ENCODE measurements at regions not wholly inside any gene's neighbourhood (a gene's known extent, or its start where the extent isn't known, plus 50 kb on each side); places are given as distances from the start of the nearest gene placed in this dataset.

GRCh38 chr10:131641231-131641630 lies 259.6 kb upstream of the PPP2R2D start:
- TF ChIP-seq, protein P1, sequence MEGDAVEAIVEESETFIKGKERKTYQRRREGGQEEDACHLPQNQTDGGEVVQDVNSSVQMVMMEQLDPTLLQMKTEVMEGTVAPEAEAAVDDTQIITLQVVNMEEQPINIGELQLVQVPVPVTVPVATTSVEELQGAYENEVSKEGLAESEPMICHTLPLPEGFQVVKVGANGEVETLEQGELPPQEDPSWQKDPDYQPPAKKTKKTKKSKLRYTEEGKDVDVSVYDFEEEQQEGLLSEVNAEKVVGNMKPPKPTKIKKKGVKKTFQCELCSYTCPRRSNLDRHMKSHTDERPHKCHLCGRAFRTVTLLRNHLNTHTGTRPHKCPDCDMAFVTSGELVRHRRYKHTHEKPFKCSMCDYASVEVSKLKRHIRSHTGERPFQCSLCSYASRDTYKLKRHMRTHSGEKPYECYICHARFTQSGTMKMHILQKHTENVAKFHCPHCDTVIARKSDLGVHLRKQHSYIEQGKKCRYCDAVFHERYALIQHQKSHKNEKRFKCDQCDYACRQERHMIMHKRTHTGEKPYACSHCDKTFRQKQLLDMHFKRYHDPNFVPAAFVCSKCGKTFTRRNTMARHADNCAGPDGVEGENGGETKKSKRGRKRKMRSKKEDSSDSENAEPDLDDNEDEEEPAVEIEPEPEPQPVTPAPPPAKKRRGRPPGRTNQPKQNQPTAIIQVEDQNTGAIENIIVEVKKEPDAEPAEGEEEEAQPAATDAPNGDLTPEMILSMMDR (IDR thresholded peaks at IDR 0.05) = no peak
- WGBS (ENCODE audit: insufficient coverage) = 51% methylated on average over 4 of the region's 4 CpGs
- no peak for DNase-seq
- Mint-ChIP-seq H3K9me3 (peaks cover 9 to 31% (median 18%) of the 10 kb centered on the region in 7 donors), H3K36me3 (no peaks in the 10 kb centered on the region), H3K4me3 (no peak overlapping the region), H3K27me3 (ENCODE audit: low read depth in 3 of 3) (peaks cover 0 to 2% (median 0%) of the 10 kb centered on the region in 3 donors), H3K4me1 (no peaks in the 10 kb centered on the region), H3K27ac (no peak overlapping the region)
- no peaks in the 10 kb centered on the region for H3K4me1 ChIP-seq (ENCODE audit: control insufficient read depth in 1 of 2, insufficient read depth in 2 of 2, low read length in 2 of 2)
- no peaks in the 10 kb centered on the region for H3K79me2 ChIP-seq (ENCODE audit: insufficient read depth, low read length)
- H2AFZ ChIP-seq (ENCODE audit: insufficient read depth, low read depth, low read length, poor library complexity, severe bottlenecking) = no peak overlapping the region
- no peak overlapping the region for H3K27ac ChIP-seq (ENCODE audit: low read depth in 1 of 2, low read length in 2 of 2)
- no peak overlapping the region for H3K4me2 ChIP-seq (replicated peaks; ENCODE audit: extremely low read depth, low read length, poor library complexity, severe bottlenecking)
- H3K9me3 ChIP-seq (replicated peaks in 1 of 2; ENCODE audit: control insufficient read depth in 1 of 2, insufficient read depth in 1 of 2, low read length in 2 of 2) = peaks cover 9 to 23% of the 10 kb centered on the region in 2 donors
- no peaks in the 10 kb centered on the region for H3K27me3 ChIP-seq (ENCODE audit: control insufficient read depth in 2 of 2, insufficient read depth in 2 of 2, low read length in 2 of 2)
- intact Hi-C loops (cut with micrococcal nuclease) = no loop called here
- no peaks in the 10 kb centered on the region for H3K36me3 ChIP-seq (replicated peaks in 1 of 2; ENCODE audit: control insufficient read depth in 1 of 2, insufficient read depth in 2 of 2, low read length in 2 of 2)
- H4K20me1 ChIP-seq (ENCODE audit: insufficient read depth, low read length) = no peaks in the 10 kb centered on the region
- no peak overlapping the region for H3K9ac ChIP-seq (ENCODE audit: insufficient read depth, low read length, poor library complexity, severe bottlenecking)
- no peak overlapping the region for H3K4me3 ChIP-seq (replicated peaks in 1 of 3; ENCODE audit: low read depth in 2 of 3, low read length in 3 of 3)

DNA sequence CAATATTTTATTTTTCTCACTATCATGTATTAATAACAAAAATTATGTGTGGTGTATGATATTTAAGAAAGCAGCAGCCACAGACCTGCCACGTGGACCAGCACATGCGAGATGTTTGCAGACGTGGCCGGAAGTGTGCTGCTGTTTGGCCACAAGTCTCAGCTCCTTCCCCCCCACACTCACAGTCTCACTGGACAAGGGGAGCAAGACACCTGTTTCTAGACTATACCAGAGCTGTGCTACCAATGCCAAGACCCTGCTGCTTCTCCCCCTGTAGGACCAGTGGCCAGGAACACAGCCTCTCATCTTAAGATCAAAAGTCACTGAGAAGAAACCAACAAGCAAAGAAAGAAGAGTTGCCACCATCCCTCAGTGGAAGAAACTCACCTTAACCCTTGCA lies 258.9 kb upstream of the PPP2R2D start:
- H3K9me3 Mint-ChIP-seq = peaks cover 9 to 29% (median 16%) of the 10 kb centered on the region in 7 donors
- H3K27me3 Mint-ChIP-seq (ENCODE audit: low read depth in 3 of 3) = peaks cover 0 to 2% (median 0%) of the 10 kb centered on the region in 3 donors

More for the DNA sequence above, 258.9 kb upstream of the PPP2R2D start:
- H3K27ac Mint-ChIP-seq = no peak overlapping the region
- Histone ChIP-seq H3K79me2 (ENCODE audit: insufficient read depth, low read length) (no peaks in the 10 kb centered on the region), H2AFZ (ENCODE audit: insufficient read depth, low read depth, low read length, poor library complexity, severe bottlenecking) (no peak overlapping the region), H3K27me3 (ENCODE audit: control insufficient read depth in 2 of 2, insufficient read depth in 2 of 2, low read length in 2 of 2) (no peaks in the 10 kb centered on the region), H3K4me3 (replicated peaks in 1 of 3; ENCODE audit: low read depth in 2 of 3, low read length in 3 of 3) (no peak overlapping the region), H3K9ac (ENCODE audit: insufficient read depth, low read length, poor library complexity, severe bottlenecking) (no peak overlapping the region), H3K36me3 (replicated peaks in 1 of 2; ENCODE audit: control insufficient read depth in 1 of 2, insufficient read depth in 2 of 2, low read length in 2 of 2) (no peaks in the 10 kb centered on the region), H3K4me1 (ENCODE audit: control insufficient read depth in 1 of 2, insufficient read depth in 2 of 2, low read length in 2 of 2) (no peaks in the 10 kb centered on the region), H3K4me2 (replicated peaks; ENCODE audit: extremely low read depth, low read length, poor library complexity, severe bottlenecking) (no peak overlapping the region), H4K20me1 (ENCODE audit: insufficient read depth, low read length) (no peaks in the 10 kb centered on the region), H3K9me3 (replicated peaks in 1 of 2; ENCODE audit: control insufficient read depth in 1 of 2, insufficient read depth in 1 of 2, low read length in 2 of 2) (peaks cover 9 to 22% of the 10 kb centered on the region in 2 donors), H3K27ac (ENCODE audit: low read depth in 1 of 2, low read length in 2 of 2) (no peak overlapping the region)
- no peak overlapping the region for H3K4me3 Mint-ChIP-seq
- intact Hi-C loops (cut with micrococcal nuclease) = no loop called here
- no peak for DNase-seq
- 89% methylated on average over 3 of the region's 4 CpGs for WGBS (ENCODE audit: insufficient coverage)
- H3K4me1 Mint-ChIP-seq = no peaks in the 10 kb centered on the region
- TF ChIP-seq, protein P1 (IDR thresholded peaks at IDR 0.05) = no peak
- H3K36me3 Mint-ChIP-seq = no peaks in the 10 kb centered on the region

All from CD14-positive monocyte (primary cell).